GM19023 (cell line): ENCODE measurements at regions not wholly inside any gene's neighbourhood (a gene's known extent, or its start where the extent isn't known, plus 50 kb on each side); places are given as distances from the start of the nearest gene placed in this dataset.

Source experiments
- ATAC-seq: cut with Tn5 transposase; IDR thresholded peaks from one replicate; pipeline ENCODE4 v1.9.1; 2021; ENCODE audit warnings: mild to moderate bottlenecking, moderate library complexity; ENCODE audit not compliant: unreplicated experiment

DNA sequence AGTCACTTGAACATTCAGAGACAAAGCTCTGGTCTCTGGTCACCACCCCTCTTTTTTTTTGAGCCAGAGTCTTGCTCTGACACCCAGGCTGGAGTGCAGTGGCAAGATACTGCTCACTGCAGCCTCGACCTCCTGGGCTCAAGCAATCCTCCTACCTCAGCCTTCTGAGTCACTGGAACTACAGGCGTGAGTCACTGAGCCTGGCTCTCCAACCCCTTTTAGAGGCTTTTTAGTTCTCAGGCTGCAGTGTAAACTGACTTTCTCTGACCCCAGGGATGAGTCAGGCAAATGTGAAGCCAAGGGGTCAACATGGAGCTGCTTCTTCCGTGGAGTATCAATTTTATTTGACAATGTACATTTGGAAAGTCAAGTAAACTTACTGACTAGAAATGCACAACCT, 229.2 kb downstream of the PTTG2 start:
- ATAC-seq, result no peak

- ATAC-seq, result no peak
These were observed 230.6 kb downstream of the PTTG2 start for GRCh38 chr4:38190717-38191178.

- no peak for ATAC-seq
These were observed 232.3 kb downstream of the PTTG2 start for GRCh38 chr4:38192516-38192915.

- ATAC-seq, result no peak
These were observed 233.2 kb downstream of the PTTG2 start for GRCh38 chr4:38193236-38193863.

DNA sequence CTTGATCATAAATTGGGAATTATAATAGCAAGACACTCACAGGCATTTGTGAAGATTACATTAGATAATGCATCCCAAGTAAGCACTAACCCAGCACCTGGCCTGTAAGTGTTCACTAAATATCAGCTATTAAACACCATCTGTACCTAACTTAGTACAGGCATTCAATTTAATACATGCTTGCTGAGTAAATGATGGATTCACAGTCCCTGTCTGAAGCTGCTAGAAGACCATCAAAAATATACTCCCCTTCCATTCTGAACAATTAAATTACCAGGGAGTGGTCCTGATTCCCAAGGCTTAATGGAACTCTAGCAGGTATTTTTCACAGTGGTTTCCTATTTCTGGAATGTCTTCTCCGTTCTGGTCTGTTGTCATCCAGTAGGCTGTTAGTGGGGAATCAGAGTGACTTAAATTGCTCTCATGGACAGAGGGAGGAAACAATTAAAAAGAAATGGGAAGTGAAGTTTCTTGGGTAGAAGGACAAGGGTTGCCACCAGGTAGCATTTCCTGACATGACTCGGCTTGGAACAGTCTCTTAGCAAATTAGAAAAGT, 233.9 kb downstream of the PTTG2 start:
- no peak for ATAC-seq

DNA sequence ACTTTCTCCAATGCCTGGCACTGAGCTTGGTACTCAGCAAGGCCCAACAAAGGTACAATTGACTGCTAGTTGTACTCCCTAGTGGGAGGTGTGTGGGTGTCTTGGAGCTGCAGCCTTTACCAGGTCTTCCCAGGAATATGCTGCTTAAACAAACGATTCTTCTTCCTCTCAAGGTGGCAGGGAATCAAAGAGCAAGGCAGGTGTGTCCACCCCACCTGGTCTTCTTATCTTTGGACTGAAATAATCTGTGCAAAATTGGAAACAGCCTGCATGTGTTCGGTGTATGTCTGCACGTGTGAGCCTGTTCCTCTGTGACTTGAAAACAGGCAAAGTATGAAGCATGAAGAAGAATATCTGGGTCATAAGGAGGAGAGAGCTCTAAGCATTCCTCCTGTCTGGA, 235.3 kb downstream of the PTTG2 start:
- ATAC-seq, result no peak

DNA sequence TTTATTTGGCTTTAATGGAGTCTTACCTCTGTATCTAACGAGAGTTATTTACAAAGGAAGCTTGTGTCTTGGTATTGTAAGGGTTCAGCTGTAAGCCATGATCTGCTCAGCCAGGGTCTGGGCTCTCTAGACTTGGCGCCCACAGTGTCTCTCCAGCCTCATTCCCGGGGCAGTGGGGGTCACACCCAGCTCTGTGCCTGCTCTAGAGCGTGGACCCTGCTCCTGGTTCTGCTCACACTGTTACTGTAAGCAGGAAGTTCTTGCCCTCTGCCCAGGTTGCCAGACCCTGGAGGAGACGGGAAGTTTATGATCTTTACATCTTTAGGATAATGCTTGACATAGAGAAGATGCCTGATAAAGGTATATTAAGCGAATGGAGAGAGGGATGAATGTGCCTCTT, 235.7 kb downstream of the PTTG2 start:
- ATAC-seq, result no peak

DNA sequence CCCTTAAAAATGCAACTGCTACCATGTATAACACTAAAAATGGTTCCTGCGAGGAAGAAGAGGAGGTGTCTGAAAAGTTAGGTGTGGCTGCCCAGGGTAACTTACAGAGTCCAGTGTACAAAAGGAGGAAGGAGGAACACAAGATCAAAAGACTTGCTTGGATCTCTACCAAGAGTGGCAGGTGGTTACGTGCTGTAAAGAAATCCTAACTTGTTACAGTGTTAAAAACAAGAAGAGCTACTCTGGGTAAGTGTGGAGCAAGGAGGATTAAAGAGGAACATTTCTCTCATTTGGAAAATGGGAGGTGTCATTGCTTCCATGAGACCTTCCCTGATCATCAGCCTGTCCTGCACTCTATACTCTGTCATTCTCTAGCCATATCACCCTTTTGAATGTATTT, 242.0 kb downstream of the PTTG2 start:
- ATAC-seq, result no peak

DNA sequence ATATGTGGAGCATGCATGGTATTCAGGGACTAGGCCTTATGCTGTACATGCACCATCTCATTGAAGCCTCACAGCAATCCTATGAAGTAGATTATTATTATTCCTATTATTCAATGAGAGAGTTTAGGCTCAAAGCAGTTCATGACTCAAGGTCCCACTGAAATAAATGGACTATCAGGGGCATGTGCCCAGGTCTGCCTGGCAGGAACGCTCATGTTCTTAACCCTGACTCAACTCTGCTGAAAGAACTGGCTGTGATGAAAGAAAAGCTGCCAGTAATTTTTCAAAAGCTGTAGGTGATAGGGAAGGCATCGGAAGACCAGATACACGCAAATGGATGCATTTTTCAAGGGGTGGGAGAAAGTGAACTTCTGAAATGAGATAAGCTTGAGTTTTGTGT, 243.4 kb downstream of the PTTG2 start:
- ATAC-seq, result no peak

DNA sequence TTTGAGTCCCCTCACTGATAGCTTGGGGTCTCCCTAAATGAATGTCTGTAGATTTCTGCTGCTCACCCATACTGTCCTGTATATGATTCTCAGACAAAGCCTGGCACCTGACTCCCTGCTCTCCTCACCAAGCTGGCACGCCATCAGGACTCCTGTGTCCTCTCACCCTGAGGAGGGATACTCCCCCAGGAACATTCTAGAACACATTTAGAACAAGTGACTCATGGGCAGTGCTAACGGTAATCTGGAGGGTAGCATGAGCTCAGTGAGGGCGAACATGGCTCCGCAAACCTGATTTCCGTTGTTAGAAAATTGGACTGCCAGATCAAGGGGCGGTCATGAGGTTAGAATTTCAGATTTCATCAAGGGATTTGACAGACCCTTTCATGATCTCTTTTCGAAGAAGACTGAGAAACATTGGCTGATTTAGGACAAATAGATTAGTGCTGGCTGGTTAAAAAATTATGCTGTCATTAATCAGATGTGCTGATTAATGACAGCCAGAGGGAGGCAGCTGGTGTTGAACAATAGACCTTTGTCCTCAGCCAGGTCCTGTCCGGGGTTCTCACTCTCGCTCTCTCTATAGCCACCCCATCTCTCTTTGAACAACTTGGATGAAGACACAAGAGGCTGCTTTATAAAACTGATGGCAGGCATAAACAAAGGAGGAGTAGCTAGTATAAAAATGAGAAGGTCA, 244.3 kb downstream of the PTTG2 start:
- ATAC-seq, result no peak

DNA sequence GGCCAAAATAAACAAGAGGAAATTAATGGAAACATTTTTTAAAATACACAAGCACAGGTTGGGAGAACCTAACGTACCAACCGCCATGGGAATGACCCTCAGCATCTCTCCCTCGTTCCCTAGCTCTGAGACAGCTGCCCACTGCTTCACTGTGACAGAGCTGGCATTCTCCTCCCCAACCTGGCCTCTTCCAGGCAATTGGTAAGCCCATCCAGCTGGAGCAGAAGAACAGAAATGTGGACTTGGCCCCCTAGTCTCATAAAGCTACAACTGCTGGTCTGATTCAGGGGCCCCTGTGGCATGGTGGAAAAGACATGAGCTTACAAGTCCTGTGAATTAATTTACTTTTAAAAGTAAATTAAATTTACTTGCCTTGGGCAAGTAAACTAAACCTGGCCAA, 245.1 kb downstream of the PTTG2 start:
- no peak for ATAC-seq

GRCh38 chr4:38207110-38207457, 246.9 kb downstream of the PTTG2 start:
- ATAC-seq, result no peak

GRCh38 chr4:38209654-38210053, 249.5 kb downstream of the PTTG2 start:
- no peak for ATAC-seq

GRCh38 chr4:38210396-38211114, 250.4 kb downstream of the PTTG2 start:
- ATAC-seq, result no peak

DNA sequence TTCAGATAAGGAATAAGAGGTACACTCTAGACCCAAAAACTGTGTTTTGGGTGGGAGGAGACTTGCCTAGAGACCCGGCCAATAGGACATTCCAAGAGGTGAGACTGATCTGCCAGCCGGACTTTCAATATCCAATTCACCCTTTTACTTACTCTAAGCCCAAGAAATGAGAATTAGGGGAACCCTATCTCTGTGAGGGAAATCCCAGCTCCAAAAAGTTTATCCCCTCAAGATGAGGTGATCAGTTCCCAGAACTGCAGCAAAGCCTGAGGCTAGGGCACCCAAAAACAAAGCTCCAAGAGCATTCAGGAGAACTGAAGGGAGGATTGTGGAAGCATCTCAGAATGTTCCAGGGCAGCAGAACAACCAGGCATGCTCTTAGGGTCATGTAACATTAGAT, 251.7 kb downstream of the PTTG2 start:
- ATAC-seq, result no peak

- no peak for ATAC-seq
These were observed 253.0 kb downstream of the PTTG2 start for GRCh38 chr4:38213083-38213805.

- ATAC-seq, result no peak
These were observed 262.7 kb downstream of the PTTG2 start for GRCh38 chr4:38222892-38223291.

- no peak for ATAC-seq
These were observed 263.1 kb downstream of the PTTG2 start for GRCh38 chr4:38223306-38223705.

- no peak for ATAC-seq
These were observed 263.6 kb downstream of the PTTG2 start for GRCh38 chr4:38223782-38224236.

GRCh38 chr4:38224850-38225249, 264.7 kb downstream of the PTTG2 start:
- ATAC-seq, result no peak

- ATAC-seq, result no peak
These were observed 266.0 kb downstream of the PTTG2 start for GRCh38 chr4:38226170-38226569.
